Inflammatory macrophage treated with lipopolysaccharide for 4 hours (primary cell): ENCODE measurements at regions not wholly inside any gene's neighbourhood (a gene's known extent, or its start where the extent isn't known, plus 50 kb on each side); places are given as distances from the start of the nearest gene placed in this dataset.
A peak's percentile ranks its signal among the peaks of the same experiment; 100 is the strongest.
"Not testable (repeated sequence)": the region's sequence is repeated elsewhere in the genome, so short reads cannot be mapped to it uniquely, and the experiment has no call there.

Experiments
- DNase-seq: peaks from one replicate; pipeline ENCODE4 v3.0.0-alpha.2; 2020

GRCh38 chr10:7056216-7056615 is 354.6 kb downstream of the SFMBT2 start:
- no peak for DNase-seq

DNA sequence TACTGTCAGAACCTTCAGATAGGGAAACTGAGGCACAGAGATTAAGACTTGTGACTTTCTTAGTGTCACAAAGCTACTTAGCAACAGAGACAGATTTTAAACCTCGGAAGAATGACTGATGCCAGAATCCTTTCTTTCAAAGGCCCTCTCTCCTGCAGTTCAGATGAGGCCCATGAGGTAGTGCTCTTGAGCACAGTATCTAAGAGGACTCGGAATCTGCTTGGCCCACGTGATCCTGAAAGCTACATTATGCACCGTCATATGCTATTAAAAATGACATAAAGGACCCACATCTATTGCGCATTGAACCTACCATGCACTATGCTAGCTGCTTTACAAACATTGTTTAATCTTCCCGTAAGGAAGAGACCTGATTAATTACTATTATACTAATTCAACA is 355.9 kb downstream of the SFMBT2 start:
- no peak for DNase-seq

DNA sequence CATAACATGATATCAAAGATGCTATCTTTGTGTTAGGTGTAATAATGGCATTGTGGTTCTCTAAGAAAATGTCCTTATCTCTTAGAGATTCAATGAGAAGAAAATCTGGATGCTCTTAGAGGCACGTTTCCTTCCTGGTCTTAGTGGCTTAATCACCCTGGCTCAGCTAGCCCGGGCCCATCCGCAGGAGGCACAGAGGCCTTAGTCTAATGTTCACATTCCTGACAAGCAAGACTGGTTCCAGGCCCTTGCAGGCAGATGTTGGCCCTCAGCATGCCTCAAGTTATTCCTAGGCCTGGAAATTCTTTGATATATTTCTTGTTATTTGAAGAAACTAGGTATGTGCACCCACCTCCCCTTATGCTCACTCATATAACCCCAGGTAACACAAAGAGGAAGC is 357.6 kb downstream of the SFMBT2 start:
- no peak for DNase-seq

GRCh38 chr10:7050024-7050423 is 360.8 kb downstream of the SFMBT2 start:
- DNase-seq: not testable (repeated sequence)

DNA sequence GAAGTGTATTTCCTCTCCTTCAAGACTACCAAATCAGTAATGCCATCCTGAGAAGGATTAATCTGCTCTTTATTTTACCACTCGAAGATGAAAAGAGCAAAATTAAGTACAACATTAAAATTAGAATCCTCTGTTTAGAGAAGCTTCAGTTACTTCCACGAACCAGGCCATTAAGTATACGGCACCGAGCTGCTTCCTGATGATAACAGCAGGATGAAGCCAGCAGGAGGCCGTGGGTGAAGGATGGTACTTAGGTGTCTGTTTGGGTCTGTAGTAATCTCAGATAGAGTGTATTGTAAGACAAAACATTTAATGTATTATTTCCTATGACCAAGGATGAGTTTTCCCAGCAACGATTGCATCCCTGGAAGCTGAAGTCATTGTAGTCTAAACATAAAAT is 362.8 kb downstream of the SFMBT2 start:
- no peak for DNase-seq

GRCh38 chr10:7046615-7047014 is 364.2 kb downstream of the SFMBT2 start:
- DNase-seq: no peak

- DNase-seq: peak; percentile 82
Observed at GRCh38 chr10:7045891-7046599, 364.8 kb downstream of the SFMBT2 start.

GRCh38 chr10:7043055-7043653 is 367.7 kb downstream of the SFMBT2 start:
- DNase-seq: no peak

DNA sequence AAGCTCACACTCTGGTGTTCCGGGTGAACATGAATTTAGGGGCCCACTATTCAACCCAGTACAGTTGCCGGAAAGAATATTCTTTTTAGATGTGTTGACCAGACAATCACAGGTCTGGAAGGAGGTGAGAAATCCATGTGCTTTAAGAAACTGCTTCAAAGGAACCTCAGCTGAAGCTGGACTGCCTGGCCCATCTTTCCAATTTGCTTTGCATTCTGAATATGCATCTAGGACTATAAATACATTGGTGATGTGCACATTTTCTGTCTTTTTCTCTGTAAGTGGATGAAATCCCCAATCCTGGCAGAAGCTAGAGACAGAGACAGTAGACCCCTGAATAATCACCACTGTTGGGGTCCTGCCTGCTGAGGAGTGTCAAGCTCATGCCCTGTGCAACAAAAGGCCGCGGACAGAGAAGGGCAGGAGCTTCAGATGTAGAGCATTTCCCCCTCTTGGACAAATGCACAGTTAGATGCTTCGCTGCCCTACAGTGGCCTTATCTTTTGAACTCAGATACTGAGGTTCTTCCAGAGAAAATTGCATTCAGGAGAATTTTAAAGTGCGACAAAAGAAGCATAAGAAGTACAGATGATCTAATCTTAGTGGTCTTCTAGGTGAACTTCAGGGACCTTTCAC is 368.3 kb downstream of the SFMBT2 start:
- DNase-seq: no peak

DNA sequence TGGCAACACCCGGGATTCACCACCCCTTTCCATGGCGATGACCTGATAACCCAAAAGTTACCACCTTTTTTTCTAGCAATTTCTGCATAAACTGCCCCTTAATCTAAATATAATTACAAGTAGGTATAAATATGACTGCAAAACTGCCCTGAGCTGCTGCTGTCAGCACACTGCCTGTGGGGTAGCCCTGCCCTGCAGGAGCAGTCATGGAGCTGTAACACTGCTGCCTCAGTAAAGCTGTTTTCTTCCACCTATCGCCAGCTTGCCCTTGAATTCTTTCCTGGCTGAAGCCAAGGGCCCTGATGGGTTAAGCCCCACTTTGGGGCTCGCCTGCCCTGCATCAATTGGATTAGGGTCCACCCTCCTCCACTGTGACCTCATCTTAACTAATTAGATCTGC is 368.8 kb downstream of the SFMBT2 start:
- DNase-seq: no peak

- no peak for DNase-seq
Observed at GRCh38 chr10:7040681-7041080, 370.2 kb downstream of the SFMBT2 start.

- no peak for DNase-seq
Observed at GRCh38 chr10:7039859-7040258, 371.0 kb downstream of the SFMBT2 start.

DNA sequence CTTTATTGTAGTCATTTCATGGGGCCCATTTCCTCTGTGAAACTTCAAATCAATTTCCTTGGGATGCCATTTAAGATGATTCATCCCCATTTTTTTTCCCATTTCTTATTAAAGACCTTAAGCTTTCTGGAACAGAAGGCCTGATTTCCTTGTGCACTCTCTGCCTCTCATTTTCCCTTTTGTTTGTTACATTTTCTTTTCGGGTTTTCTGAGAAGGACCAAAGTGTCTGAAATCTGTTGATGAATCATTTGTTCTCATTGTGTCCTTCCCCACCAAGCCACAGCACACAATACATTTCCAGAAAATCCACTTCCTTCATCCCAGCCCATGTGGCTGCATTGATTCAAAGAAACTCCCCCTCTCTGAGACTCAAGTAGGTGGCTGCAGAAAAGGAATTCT is 372.4 kb downstream of the SFMBT2 start:
- DNase-seq: peak; percentile 16

DNA sequence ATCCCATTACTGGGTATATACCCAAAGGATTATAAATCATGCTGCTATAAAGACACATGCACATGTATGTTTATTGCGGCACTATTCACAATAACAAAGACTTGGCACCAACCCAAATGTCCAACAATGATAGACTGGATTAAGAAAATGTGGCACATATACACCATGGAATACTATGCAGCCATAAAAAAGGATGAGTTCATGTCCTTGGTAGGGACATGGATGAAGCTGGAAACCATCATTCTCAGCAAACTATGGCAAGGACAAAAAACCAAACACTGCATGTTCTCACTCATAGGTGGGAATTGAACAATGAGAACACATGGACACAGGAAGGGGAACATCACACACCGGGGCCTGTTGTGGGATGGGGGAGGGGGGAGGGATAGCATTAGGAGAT is 373.4 kb downstream of the SFMBT2 start:
- not testable (repeated sequence) for DNase-seq

- DNase-seq: peak; percentile 37
Observed at GRCh38 chr10:7036951-7037350, 373.9 kb downstream of the SFMBT2 start.

DNA sequence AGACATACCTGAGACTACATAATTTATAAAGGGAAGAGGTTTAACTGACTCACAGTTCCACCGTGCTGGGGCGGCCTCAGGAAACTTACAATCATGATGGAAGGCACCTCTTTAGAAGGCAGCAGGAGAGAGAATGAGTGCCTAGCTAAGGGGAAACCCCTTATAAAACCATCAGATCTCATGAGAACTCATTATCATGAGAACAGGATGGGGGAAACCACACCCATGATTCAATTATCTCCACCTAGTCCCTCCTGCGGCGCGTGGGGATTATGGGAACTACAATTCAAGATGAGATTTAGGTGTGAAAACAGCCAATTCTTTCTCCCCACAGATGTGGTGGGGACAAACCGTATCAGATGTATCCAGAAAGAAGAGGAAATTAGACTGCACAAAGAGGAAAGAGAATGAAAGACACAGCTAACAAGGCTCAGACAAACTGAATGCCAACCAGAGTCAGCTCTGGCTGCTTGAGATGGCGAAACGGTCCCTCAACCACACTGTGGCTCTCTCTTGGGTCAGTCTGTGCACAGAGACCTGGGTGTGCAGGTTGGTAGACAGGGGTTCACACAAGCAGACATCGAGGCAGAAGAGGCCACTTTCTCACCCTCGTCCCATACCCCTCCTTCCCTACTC is 375.6 kb downstream of the SFMBT2 start:
- no peak for DNase-seq

GRCh38 chr10:7033031-7033430 is 377.8 kb downstream of the SFMBT2 start:
- no peak for DNase-seq

DNA sequence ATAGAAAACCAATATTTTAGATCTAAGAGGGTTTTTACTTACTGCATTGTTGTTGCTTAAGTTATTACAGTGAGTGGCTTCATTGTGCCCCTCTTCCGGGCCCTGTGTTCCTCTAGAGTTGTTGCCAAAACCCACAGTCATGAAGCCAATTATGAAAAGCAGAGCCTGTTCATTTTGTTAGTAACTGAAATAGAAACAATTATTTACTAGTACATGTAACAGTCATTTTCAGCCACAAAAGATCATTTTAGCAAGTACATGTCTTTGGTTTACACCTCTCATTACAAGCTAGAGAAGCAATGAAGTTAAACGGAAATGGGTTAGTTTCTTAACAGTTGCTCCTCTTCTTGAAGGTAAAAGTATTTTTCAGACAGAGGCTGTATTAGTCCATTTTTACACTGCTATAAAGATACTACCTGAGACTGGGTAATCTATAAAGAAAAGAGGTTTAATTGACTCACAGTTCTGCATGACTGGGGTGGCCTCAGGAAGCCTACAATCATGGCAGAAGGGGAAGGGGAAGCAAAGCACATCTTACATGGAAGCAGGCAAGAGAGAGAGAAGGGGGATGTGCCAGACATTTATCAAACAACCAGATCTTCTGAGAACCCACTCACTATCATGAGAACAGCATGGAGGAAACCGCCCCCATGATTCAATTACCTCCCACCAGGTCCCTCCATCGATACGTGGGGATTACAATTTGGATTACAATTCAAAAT is 380.5 kb downstream of the SFMBT2 start:
- DNase-seq: no peak

DNA sequence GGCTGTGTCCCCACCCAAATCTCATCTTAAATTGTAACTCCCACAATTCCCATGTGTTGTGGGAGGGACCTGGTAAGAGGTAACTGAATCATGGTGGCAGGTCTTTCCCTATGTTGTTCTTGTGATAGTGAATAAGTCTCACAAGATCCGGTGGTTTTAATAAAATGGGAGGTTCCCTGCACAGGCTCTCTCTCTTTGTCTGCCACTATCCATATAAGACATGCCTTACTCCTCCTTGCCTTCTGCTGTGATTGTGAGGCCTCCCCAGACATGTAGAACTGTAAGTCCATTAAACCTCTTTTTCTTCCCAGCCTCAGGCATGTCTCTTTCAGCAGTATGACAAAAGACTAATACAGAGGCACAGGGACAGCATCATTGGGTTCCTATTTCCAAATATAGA is 381.2 kb downstream of the SFMBT2 start:
- DNase-seq: no peak

GRCh38 chr10:7028809-7029166 is 382.0 kb downstream of the SFMBT2 start:
- DNase-seq: no peak

DNA sequence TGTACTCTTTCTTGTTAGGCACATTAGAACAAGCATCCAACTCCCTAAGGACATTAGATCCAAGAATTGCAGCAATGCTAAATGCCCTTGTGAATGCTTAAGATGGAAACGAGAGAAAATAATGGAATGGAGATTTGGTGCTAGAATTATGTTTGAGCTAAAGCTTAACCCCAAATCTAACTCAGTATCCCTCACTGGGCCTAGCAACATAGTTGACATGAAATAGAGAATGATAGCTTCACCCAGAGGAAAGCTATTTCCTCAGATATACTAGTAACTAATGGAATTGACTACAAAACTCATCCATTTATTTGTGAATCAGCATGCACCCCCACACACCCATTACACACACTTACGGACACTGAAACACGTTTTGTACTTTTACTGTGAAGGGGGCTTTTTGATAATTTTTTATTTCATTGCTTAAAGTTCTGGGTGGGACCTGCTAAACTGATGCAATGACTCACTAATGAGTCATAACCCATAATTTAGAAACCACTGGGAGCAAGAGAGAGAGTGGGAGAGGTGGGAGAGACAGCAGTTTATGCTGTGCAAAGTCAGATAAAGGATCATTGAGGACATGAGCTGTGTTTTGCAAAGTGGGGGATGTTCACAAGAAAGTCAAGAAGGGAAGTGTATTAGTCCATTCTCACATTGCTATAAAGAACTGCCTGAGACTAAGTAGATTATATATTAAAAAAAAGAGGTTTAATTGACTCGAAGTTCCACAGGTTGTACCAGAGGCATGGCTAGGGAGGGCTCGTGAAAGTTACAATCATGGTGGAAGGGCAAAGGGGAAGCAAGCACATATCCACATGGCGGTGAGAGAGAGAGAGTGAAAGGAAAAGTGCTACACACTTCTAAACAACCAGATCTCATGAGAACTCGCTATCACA is 382.7 kb downstream of the SFMBT2 start:
- DNase-seq: peak; percentile 80

- DNase-seq: peak; percentile 13
Observed at GRCh38 chr10:7027237-7027912, 383.5 kb downstream of the SFMBT2 start.
